ENCODE measurements at regions not wholly inside any gene's neighbourhood (a gene's known extent, or its start where the extent isn't known, plus 50 kb on each side); places are given as distances from the start of the nearest gene placed in this dataset.
"Not testable (repeated sequence)": the region's sequence is repeated elsewhere in the genome, so short reads cannot be mapped to it uniquely, and the experiment has no call there.

GRCh38 chr11:97702951-97703350, 1313.1 kb downstream of the JRKL start:
- Histone ChIP-seq H3K79me2 (ENCODE audit: low read length) (no peaks in the 10 kb centered on the region), H3K9ac (ENCODE audit: low read length) (no peak overlapping the region), H3F3A (ENCODE audit: low read length, unreplicated experiment) (no peaks in the 10 kb centered on the region), H3K27ac (ENCODE audit: low read length) (no peak overlapping the region), H3K4me2 (ENCODE audit: low read length) (no peak overlapping the region), H3K9me3 (ENCODE audit: low read length) (peaks cover 9% of the 10 kb centered on the region; the same call in 1 of the 2 replicates), H3K27me3 (ENCODE audit: low read length) (no peaks in the 10 kb centered on the region), H3K36me3 (ENCODE audit: low read depth, low read length) (no peaks in the 10 kb centered on the region), H3K9me2 (replicated peaks; ENCODE audit: low read length) (no peaks in the 10 kb centered on the region), H3K4me3 (ENCODE audit: low read length) (no peak overlapping the region), H2AFZ (ENCODE audit: low read length) (no peak overlapping the region), H4K20me1 (ENCODE audit: low read length) (no peaks in the 10 kb centered on the region), H3K4me1 (ENCODE audit: insufficient read depth, low read length) (no peaks in the 10 kb centered on the region)
- intact Hi-C loops (cut with micrococcal nuclease) = no loop called here
- no peak for ATAC-seq
- TF ChIP-seq EZH2 (IDR thresholded peaks at IDR 0.05; ENCODE audit: low read length, unreplicated experiment) (no peak), CTCF (conservative IDR thresholded peaks at IDR 0.05; ENCODE audit: low read depth, low read length) (no peak), EZH2phosphoT487 (IDR thresholded peaks at IDR 0.05; ENCODE audit: borderline replicate concordance, low read length) (no peak)
- ChIA-PET CTCF (no interaction called here), POLR2A (ENCODE audit: unreplicated experiment) (no interaction called here)
- no TSS peak for BruUV-seq (replicated peaks)
- DNase-seq = no peak

- TF ChIP-seq EZH2phosphoT487 (IDR thresholded peaks at IDR 0.05; ENCODE audit: borderline replicate concordance, low read length) (no peak), CTCF (conservative IDR thresholded peaks at IDR 0.05; ENCODE audit: low read depth, low read length) (no peak), EZH2 (IDR thresholded peaks at IDR 0.05; ENCODE audit: low read length, unreplicated experiment) (no peak)
- Histone ChIP-seq H3K27ac (ENCODE audit: low read length) (no peak overlapping the region), H3K9me3 (ENCODE audit: low read length) (peaks cover 9% of the 10 kb centered on the region; the same call in 1 of the 2 replicates), H3K4me3 (ENCODE audit: low read length) (no peak overlapping the region), H3K4me2 (ENCODE audit: low read length) (no peak overlapping the region), H3K79me2 (ENCODE audit: low read length) (no peaks in the 10 kb centered on the region), H3K9ac (ENCODE audit: low read length) (no peak overlapping the region), H3K4me1 (ENCODE audit: insufficient read depth, low read length) (no peaks in the 10 kb centered on the region), H4K20me1 (ENCODE audit: low read length) (no peaks in the 10 kb centered on the region), H3K27me3 (ENCODE audit: low read length) (no peaks in the 10 kb centered on the region), H2AFZ (ENCODE audit: low read length) (no peak overlapping the region), H3F3A (ENCODE audit: low read length, unreplicated experiment) (no peaks in the 10 kb centered on the region), H3K36me3 (ENCODE audit: low read depth, low read length) (no peaks in the 10 kb centered on the region), H3K9me2 (replicated peaks; ENCODE audit: low read length) (no peaks in the 10 kb centered on the region)
- ATAC-seq (no peak), DNase-seq (no peak)
- intact Hi-C loops (cut with micrococcal nuclease) = no loop called here
- no TSS peak for BruUV-seq (replicated peaks)
- ChIA-PET POLR2A (ENCODE audit: unreplicated experiment) (no interaction called here), CTCF (no interaction called here)
Measured at GRCh38 chr11:97703851-97704250, 1314.0 kb downstream of the JRKL start.

- H3K4me2 ChIP-seq (ENCODE audit: low read length); H4K20me1 ChIP-seq (ENCODE audit: low read length); H3K79me2 ChIP-seq (ENCODE audit: low read length); intact Hi-C loops (cut with micrococcal nuclease); H3K9me3 ChIP-seq (ENCODE audit: low read length); H3K9ac ChIP-seq (ENCODE audit: low read length); ATAC-seq; BruUV-seq (replicated peaks); H2AFZ ChIP-seq (ENCODE audit: low read length); H3F3A ChIP-seq (ENCODE audit: low read length, unreplicated experiment); POLR2A ChIA-PET (ENCODE audit: unreplicated experiment); H3K9me2 ChIP-seq (replicated peaks; ENCODE audit: low read length); CTCF ChIA-PET; H3K36me3 ChIP-seq (ENCODE audit: low read depth, low read length); H3K4me1 ChIP-seq (ENCODE audit: insufficient read depth, low read length); H3K4me3 ChIP-seq (ENCODE audit: low read length); H3K27ac ChIP-seq (ENCODE audit: low read length); DNase-seq; H3K27me3 ChIP-seq (ENCODE audit: low read length): not testable (repeated sequence)
Measured at GRCh38 chr11:97705441-97705840, 1315.3 kb upstream of the CNTN5 start.
